WI38 (cell line): ENCODE measurements at regions not wholly inside any gene's neighbourhood (a gene's known extent, or its start where the extent isn't known, plus 50 kb on each side); places are given as distances from the start of the nearest gene placed in this dataset.

Experiments
- H3K4me3 ChIP-seq: 2 replicates; pipeline ENCODE4 v1.5.1; 2011; ENCODE audit warnings: low read depth, mild to moderate bottlenecking, control low read depth, low read length
- TF ChIP-seq, protein P1 (sequence below): IDR thresholded peaks from 2 replicates; pipeline ENCODE4 v1.5.1; 2012; ENCODE audit warnings: low read depth, mild to moderate bottlenecking, control low read depth, low read length

GRCh38 chr2:242052421-242052820 is 182.9 kb downstream of the RTP5 start:
- TF ChIP-seq, protein P1, sequence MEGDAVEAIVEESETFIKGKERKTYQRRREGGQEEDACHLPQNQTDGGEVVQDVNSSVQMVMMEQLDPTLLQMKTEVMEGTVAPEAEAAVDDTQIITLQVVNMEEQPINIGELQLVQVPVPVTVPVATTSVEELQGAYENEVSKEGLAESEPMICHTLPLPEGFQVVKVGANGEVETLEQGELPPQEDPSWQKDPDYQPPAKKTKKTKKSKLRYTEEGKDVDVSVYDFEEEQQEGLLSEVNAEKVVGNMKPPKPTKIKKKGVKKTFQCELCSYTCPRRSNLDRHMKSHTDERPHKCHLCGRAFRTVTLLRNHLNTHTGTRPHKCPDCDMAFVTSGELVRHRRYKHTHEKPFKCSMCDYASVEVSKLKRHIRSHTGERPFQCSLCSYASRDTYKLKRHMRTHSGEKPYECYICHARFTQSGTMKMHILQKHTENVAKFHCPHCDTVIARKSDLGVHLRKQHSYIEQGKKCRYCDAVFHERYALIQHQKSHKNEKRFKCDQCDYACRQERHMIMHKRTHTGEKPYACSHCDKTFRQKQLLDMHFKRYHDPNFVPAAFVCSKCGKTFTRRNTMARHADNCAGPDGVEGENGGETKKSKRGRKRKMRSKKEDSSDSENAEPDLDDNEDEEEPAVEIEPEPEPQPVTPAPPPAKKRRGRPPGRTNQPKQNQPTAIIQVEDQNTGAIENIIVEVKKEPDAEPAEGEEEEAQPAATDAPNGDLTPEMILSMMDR = no peak
- H3K4me3 ChIP-seq = no peak overlapping the region

GRCh38 chr2:242053921-242054320 is 184.4 kb downstream of the RTP5 start:
- H3K4me3 ChIP-seq = no peak overlapping the region
- TF ChIP-seq, protein P1 = no peak

GRCh38 chr2:242054406-242054805 is 184.9 kb downstream of the RTP5 start:
- no peak overlapping the region for H3K4me3 ChIP-seq
- TF ChIP-seq, protein P1 = no peak

GRCh38 chr2:242054881-242055801 is 185.6 kb downstream of the RTP5 start:
- TF ChIP-seq, protein P1 = no peak
- H3K4me3 ChIP-seq = no peak overlapping the region

- no peak overlapping the region for H3K4me3 ChIP-seq
- TF ChIP-seq, protein P1 = no peak
These were observed 186.5 kb downstream of the RTP5 start for GRCh38 chr2:242056026-242056425.

DNA sequence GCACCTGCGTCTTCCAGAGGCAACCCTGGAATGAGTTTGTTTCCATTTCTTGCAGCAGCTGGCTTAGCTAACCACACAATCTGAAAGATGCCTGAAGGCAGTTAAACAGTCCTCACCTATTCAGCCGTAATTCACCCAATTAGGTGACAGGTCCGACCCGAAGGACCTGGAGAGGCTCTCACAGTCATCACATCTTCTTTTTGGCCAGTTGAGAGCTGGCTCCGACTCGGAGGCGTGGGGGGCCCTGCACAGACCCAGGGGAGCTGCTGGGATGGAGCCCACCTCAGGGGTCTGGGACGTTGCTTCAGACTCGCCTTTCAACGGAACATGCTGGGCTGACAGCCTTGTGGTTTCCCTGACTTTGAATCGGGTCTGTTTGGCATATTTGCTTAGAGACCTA is 187.3 kb downstream of the RTP5 start:
- TF ChIP-seq, protein P1 = no peak
- no peak overlapping the region for H3K4me3 ChIP-seq

GRCh38 chr2:242057379-242058040 is 188.0 kb downstream of the RTP5 start:
- TF ChIP-seq, protein P1 = no peak
- no peak overlapping the region for H3K4me3 ChIP-seq
